Testis (tissue), 2 donors: ENCODE measurements at regions not wholly inside any gene's neighbourhood (a gene's known extent, or its start where the extent isn't known, plus 50 kb on each side); places are given as distances from the start of the nearest gene placed in this dataset.

Experiments used
- CTCF ChIP-seq, 3 experiments: fragments of 450-650 bp in 2 of 3; fragments of 200-600 bp in 1 of 3; sonication (generic) in 1 of 3; IDR thresholded peaks; one replicate each; pipeline ENCODE4 v1.5.1; 2016 to 2019; ENCODE audit warnings: antibody characterized with exemption in 3 of 3, mild to moderate bottlenecking in 2 of 3, moderate library complexity in 1 of 3
- POLR2A ChIP-seq: fragments of 450-650 bp; IDR thresholded peaks from one replicate; pipeline ENCODE4 v1.6.1; 2017; ENCODE audit warnings: antibody characterized with exemption, mild to moderate bottlenecking, moderate library complexity

DNA sequence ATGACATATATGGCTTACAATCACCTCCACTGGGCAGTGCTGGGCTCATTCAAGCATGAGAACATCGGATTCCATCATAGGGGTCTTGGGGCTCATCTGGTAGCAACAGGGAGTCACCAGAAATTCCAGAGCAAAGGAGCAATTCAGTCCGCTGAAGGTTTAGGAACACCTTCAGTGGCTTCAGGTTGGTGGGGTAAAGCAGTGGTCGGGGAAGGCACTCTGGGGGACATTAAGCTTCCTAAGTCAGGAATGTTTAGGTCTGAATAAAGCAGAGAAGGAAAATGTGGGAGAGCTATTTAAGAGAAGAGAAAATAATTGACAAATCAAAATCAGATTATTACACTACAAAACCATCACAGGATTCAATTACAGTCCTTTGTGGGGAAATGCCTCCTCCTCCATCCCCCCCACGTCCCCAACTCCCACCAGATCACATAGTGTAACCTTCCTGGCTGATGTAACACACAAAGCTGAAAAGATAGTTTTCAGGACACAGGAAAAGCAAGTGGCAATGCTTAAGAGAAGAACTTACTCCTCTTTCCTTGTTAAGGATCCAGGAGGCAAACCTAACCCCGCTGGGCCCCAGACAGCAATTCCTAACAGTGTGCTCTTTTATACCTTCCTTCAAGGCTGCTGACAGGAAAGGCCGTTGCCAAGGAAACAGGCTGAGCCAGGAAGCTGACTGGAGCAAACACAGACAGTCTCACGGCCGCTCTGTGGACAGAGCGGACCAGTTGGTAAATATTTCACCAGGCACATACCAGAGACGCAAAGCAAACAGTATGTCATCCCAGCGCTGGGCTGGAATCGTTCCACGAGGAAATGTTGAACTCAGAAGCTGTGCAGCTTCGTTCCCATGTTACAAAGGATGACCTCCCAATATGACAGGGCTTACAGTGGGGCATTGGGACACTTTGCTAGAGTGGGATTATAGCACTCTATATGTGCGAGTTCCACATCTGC, 57.5 kb upstream of the LMCD1 start:
- TF ChIP-seq POLR2A, result no peak
- no peak for TF ChIP-seq CTCF (IDR thresholded peaks at IDR 0.05)
